DND-41 (cell line): ENCODE measurements at regions not wholly inside any gene's neighbourhood (a gene's known extent, or its start where the extent isn't known, plus 50 kb on each side); places are given as distances from the start of the nearest gene placed in this dataset.

ENCODE experiments used
- EZH2 ChIP-seq: IDR thresholded peaks from 3 replicates; pipeline ENCODE4 v1.6.1; 2012; ENCODE audit warnings: borderline replicate concordance, low read depth, mild to moderate bottlenecking, moderate library complexity, low read length, inconsistent platforms; ENCODE audit not compliant: severe bottlenecking
- TF ChIP-seq, protein P1 (sequence below): IDR thresholded peaks from 2 replicates; pipeline ENCODE4 v1.5.1; 2012; ENCODE audit warnings: borderline replicate concordance, low read length, moderate library complexity, mild to moderate bottlenecking; ENCODE audit not compliant: poor library complexity, severe bottlenecking; ENCODE audit errors: extremely low read depth

DNA sequence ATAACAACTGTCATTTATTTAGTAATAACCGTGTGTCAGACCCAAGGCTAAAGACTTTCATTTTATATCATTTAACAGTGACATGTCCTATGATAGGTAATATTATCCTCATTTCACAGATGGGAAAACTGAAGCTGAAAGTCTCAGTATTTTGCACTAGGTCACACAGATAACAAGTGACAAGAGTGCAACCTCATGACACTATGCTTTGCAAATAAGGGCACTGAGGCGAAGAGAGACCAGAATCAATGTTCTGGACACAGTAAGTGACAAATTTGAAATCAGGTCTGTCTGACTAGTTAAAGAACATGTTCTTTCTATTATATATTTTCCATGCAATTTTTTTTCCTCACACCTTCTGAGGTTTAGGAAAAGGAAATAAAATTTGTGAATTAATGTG is 585.7 kb downstream of the LRRC70 start:
- TF ChIP-seq, protein P1, sequence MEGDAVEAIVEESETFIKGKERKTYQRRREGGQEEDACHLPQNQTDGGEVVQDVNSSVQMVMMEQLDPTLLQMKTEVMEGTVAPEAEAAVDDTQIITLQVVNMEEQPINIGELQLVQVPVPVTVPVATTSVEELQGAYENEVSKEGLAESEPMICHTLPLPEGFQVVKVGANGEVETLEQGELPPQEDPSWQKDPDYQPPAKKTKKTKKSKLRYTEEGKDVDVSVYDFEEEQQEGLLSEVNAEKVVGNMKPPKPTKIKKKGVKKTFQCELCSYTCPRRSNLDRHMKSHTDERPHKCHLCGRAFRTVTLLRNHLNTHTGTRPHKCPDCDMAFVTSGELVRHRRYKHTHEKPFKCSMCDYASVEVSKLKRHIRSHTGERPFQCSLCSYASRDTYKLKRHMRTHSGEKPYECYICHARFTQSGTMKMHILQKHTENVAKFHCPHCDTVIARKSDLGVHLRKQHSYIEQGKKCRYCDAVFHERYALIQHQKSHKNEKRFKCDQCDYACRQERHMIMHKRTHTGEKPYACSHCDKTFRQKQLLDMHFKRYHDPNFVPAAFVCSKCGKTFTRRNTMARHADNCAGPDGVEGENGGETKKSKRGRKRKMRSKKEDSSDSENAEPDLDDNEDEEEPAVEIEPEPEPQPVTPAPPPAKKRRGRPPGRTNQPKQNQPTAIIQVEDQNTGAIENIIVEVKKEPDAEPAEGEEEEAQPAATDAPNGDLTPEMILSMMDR = no peak
- no peak for TF ChIP-seq EZH2
